Neural progenitor cell (in vitro differentiated cells): ENCODE measurements at regions not wholly inside any gene's neighbourhood (a gene's known extent, or its start where the extent isn't known, plus 50 kb on each side); places are given as distances from the start of the nearest gene placed in this dataset.

ENCODE experiments used
- EZH2 ChIP-seq: fragments of 200-600 bp; sonication (generic); IDR thresholded peaks from 2 replicates; pipeline ENCODE4 v1.6.1; 2017; ENCODE audit warnings: antibody characterized with exemption, mild to moderate bottlenecking, moderate library complexity
- TF ChIP-seq, protein P1 (sequence below): fragments of 200-600 bp; sonication (generic); IDR thresholded peaks from 2 replicates; pipeline ENCODE4 v1.5.1; 2017; ENCODE audit warnings: antibody characterized with exemption, mild to moderate bottlenecking

DNA sequence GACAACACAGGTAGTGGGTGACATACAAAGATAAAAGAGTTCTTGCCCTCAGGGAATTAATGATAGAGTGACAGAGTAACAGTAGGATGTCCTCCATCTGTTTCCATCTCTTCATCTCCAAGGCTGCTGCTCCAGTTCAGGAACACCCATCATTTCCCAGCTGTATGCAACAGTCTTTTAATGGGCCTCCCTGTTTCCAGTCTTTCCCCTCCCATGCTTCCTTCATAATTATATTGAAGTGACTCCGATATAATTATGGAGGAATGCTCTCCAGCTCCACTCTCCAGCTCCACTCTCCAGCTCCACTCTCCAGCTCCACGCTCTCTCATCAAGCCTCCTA, 65.3 kb upstream of the MSN start:
- no peak for TF ChIP-seq EZH2
- TF ChIP-seq, protein P1, sequence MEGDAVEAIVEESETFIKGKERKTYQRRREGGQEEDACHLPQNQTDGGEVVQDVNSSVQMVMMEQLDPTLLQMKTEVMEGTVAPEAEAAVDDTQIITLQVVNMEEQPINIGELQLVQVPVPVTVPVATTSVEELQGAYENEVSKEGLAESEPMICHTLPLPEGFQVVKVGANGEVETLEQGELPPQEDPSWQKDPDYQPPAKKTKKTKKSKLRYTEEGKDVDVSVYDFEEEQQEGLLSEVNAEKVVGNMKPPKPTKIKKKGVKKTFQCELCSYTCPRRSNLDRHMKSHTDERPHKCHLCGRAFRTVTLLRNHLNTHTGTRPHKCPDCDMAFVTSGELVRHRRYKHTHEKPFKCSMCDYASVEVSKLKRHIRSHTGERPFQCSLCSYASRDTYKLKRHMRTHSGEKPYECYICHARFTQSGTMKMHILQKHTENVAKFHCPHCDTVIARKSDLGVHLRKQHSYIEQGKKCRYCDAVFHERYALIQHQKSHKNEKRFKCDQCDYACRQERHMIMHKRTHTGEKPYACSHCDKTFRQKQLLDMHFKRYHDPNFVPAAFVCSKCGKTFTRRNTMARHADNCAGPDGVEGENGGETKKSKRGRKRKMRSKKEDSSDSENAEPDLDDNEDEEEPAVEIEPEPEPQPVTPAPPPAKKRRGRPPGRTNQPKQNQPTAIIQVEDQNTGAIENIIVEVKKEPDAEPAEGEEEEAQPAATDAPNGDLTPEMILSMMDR = no peak
